ENCODE measurements at regions not wholly inside any gene's neighbourhood (a gene's known extent, or its start where the extent isn't known, plus 50 kb on each side); places are given as distances from the start of the nearest gene placed in this dataset.

- no peak for DNase-seq
Observed at GRCh38 chr12:41869432-41869831, 275.2 kb downstream of the GXYLT1 start.

GRCh38 chr12:41866878-41867430 lies 277.7 kb downstream of the GXYLT1 start:
- no peak for DNase-seq

- no peak for DNase-seq
Observed at GRCh38 chr12:41856228-41856627, 288.4 kb downstream of the GXYLT1 start.

GRCh38 chr12:41850046-41850445 lies 294.6 kb downstream of the GXYLT1 start:
- DNase-seq, result no peak

GRCh38 chr12:41846718-41847117 lies 298.0 kb downstream of the GXYLT1 start:
- DNase-seq, result no peak

GRCh38 chr12:41836416-41836815 lies 308.3 kb downstream of the GXYLT1 start:
- no peak for DNase-seq

- DNase-seq, result no peak
Observed at GRCh38 chr12:41835556-41835955, 309.1 kb downstream of the GXYLT1 start.

GRCh38 chr12:41819948-41820347 lies 324.7 kb downstream of the GXYLT1 start:
- no peak for DNase-seq

- DNase-seq, result no peak
Observed at GRCh38 chr12:41804026-41804425, 340.6 kb downstream of the GXYLT1 start.

GRCh38 chr12:41802803-41803202 lies 341.9 kb downstream of the GXYLT1 start:
- no peak for DNase-seq

- no peak for DNase-seq
Observed at GRCh38 chr12:41801261-41801660, 343.4 kb downstream of the GXYLT1 start.

GRCh38 chr12:41799671-41800070 lies 345.0 kb downstream of the GXYLT1 start:
- DNase-seq, result no peak

- no peak for DNase-seq
Observed at GRCh38 chr12:41795910-41796309, 348.8 kb downstream of the GXYLT1 start.

GRCh38 chr12:41795051-41795600 lies 349.5 kb downstream of the GXYLT1 start:
- DNase-seq, result no peak

GRCh38 chr12:41794336-41794735 lies 350.3 kb downstream of the GXYLT1 start:
- DNase-seq, result no peak

- DNase-seq, result no peak
Observed at GRCh38 chr12:41784957-41785356, 359.7 kb downstream of the GXYLT1 start.

GRCh38 chr12:41778934-41779333 lies 365.7 kb downstream of the GXYLT1 start:
- no peak for DNase-seq

- DNase-seq, result no peak
Observed at GRCh38 chr12:41777064-41777790, 367.4 kb downstream of the GXYLT1 start.

- DNase-seq, result no peak
Observed at GRCh38 chr12:41772478-41772877, 372.2 kb downstream of the GXYLT1 start.

- no peak for DNase-seq
Observed at GRCh38 chr12:41769810-41770209, 374.9 kb downstream of the GXYLT1 start.

GRCh38 chr12:41768456-41768855 lies 376.2 kb downstream of the GXYLT1 start:
- DNase-seq, result no peak

- no peak for DNase-seq
Observed at GRCh38 chr12:41762691-41763090, 382.0 kb downstream of the GXYLT1 start.

- no peak for DNase-seq
Observed at GRCh38 chr12:41745593-41745992, 399.1 kb downstream of the GXYLT1 start.

GRCh38 chr12:41743835-41744234 lies 400.8 kb downstream of the GXYLT1 start:
- no peak for DNase-seq

GRCh38 chr12:41739066-41739465 lies 405.6 kb downstream of the GXYLT1 start:
- DNase-seq, result no peak
